Caki2 (cell line): ENCODE measurements at regions not wholly inside any gene's neighbourhood (a gene's known extent, or its start where the extent isn't known, plus 50 kb on each side); places are given as distances from the start of the nearest gene placed in this dataset.
"Not testable (repeated sequence)": the region's sequence is repeated elsewhere in the genome, so short reads cannot be mapped to it uniquely, and the experiment has no call there.

Source experiments
- DNase-seq: peaks from one replicate; pipeline ENCODE4 v3.0.0-alpha.2; 2015; ENCODE audit warnings: low read depth
- in situ Hi-C: cut with HindIII; loops from 2 replicates; pipeline ENCODE4 v1.10.0; 2016; ENCODE audit warnings: low sequenced_read_pairs, low pct_unique_long_range_greater_than_20kb, mixed read lengths

- in situ Hi-C loops = no loop called here
- no peak for DNase-seq
These were observed 264.3 kb upstream of the DNAJC19 start for GRCh38 chr3:181253796-181254195.

- in situ Hi-C loops = no loop called here
- no peak for DNase-seq
These were observed 263.1 kb upstream of the DNAJC19 start for GRCh38 chr3:181252631-181253030.

- no peak for DNase-seq
- in situ Hi-C loops = no loop called here
These were observed 261.2 kb upstream of the DNAJC19 start for GRCh38 chr3:181250714-181251113.

- in situ Hi-C loops = no loop called here
- no peak for DNase-seq
These were observed 249.9 kb upstream of the DNAJC19 start for GRCh38 chr3:181239441-181239840.

- in situ Hi-C loops = no loop called here
- no peak for DNase-seq
These were observed 240.7 kb upstream of the DNAJC19 start for GRCh38 chr3:181230258-181230657.

- no peak for DNase-seq
- in situ Hi-C loops = no loop called here
These were observed 223.8 kb upstream of the DNAJC19 start for GRCh38 chr3:181213347-181213746.

GRCh38 chr3:181212271-181212670, 222.7 kb upstream of the DNAJC19 start:
- in situ Hi-C loops = no loop called here
- DNase-seq = no peak

- DNase-seq = no peak
- in situ Hi-C loops = no loop called here
These were observed 220.7 kb upstream of the DNAJC19 start for GRCh38 chr3:181210275-181210674.

GRCh38 chr3:181189556-181189955, 200.0 kb upstream of the DNAJC19 start:
- no peak for DNase-seq
- in situ Hi-C loops = no loop called here

GRCh38 chr3:181183764-181184163, 194.2 kb upstream of the DNAJC19 start:
- in situ Hi-C loops = no loop called here

GRCh38 chr3:181183057-181183456, 193.5 kb upstream of the DNAJC19 start:
- DNase-seq, in situ Hi-C loops: not testable (repeated sequence)

More at GRCh38 chr3:181183764-181184163, 194.2 kb upstream of the DNAJC19 start:
- no peak for DNase-seq

GRCh38 chr3:181178991-181179390, 189.5 kb upstream of the DNAJC19 start:
- no peak for DNase-seq
- in situ Hi-C loops = no loop called here

- in situ Hi-C loops = no loop called here
- peak; percentile 44 for DNase-seq
These were observed 187.1 kb upstream of the DNAJC19 start for GRCh38 chr3:181176601-181177000.

- no peak for DNase-seq
- in situ Hi-C loops = no loop called here
These were observed 185.2 kb upstream of the DNAJC19 start for GRCh38 chr3:181174676-181175233.

GRCh38 chr3:181174022-181174421, 184.5 kb upstream of the DNAJC19 start:
- in situ Hi-C loops = no loop called here
- DNase-seq = no peak

GRCh38 chr3:181173227-181173626, 183.7 kb upstream of the DNAJC19 start:
- DNase-seq = no peak
- in situ Hi-C loops = no loop called here

- no peak for DNase-seq
- in situ Hi-C loops = no loop called here
These were observed 145.3 kb upstream of the DNAJC19 start for GRCh38 chr3:181134873-181135272.

- no peak for DNase-seq
- in situ Hi-C loops = no loop called here
These were observed 144.3 kb upstream of the DNAJC19 start for GRCh38 chr3:181133832-181134231.

GRCh38 chr3:181105646-181106045, 116.1 kb upstream of the DNAJC19 start:
- no peak for DNase-seq
- in situ Hi-C loops = no loop called here

- in situ Hi-C loops = no loop called here
- DNase-seq = no peak
These were observed 114.1 kb upstream of the DNAJC19 start for GRCh38 chr3:181103605-181104004.

GRCh38 chr3:181086011-181086410, 96.5 kb upstream of the DNAJC19 start:
- in situ Hi-C loops = no loop called here
- DNase-seq = no peak
